Vagina (tissue), 2 donors: ENCODE measurements at regions not wholly inside any gene's neighbourhood (a gene's known extent, or its start where the extent isn't known, plus 50 kb on each side); places are given as distances from the start of the nearest gene placed in this dataset.

Experiments used
- DNase-seq, 2 donors: peaks; one replicate each; pipeline ENCODE4 v3.0.0-alpha.2; 2017; ENCODE audit errors: extremely low spot score in 2 of 2
- H3K27ac ChIP-seq: fragments of 200-600 bp; sonication (generic); one replicate; pipeline ENCODE4 v1.5.1; 2019
- H3K27me3 ChIP-seq: fragments of 200-600 bp; sonication (generic); one replicate; pipeline ENCODE4 v1.5.1; 2019
- H3K36me3 ChIP-seq, 2 donors: fragments of 200-600 bp; sonication (generic); one replicate each; pipeline ENCODE4 v1.5.1; 2017 to 2019
- H3K4me1 ChIP-seq: fragments of 200-600 bp; sonication (generic); one replicate; pipeline ENCODE4 v1.5.1; 2019
- H3K4me3 ChIP-seq, 2 donors: fragments of 200-600 bp; sonication (generic); 1 replicate in 1 of 2; 2 replicates in 1 of 2; pipeline ENCODE4 v1.5.1; 2016 to 2019
- H3K9me3 ChIP-seq: fragments of 200-600 bp; sonication (generic); one replicate; pipeline ENCODE4 v1.5.1; 2019
- CTCF ChIP-seq, 3 experiments: fragments of 450-650 bp in 2 of 3; fragments of 200-600 bp in 1 of 3; sonication (generic) in 1 of 3; IDR thresholded peaks; one replicate each; pipeline ENCODE4 v1.5.1; 2017 to 2019; ENCODE audit warnings: antibody characterized with exemption in 3 of 3, mild to moderate bottlenecking in 2 of 3, moderate library complexity in 2 of 3
- POLR2A ChIP-seq, 2 donors: fragments of 450-650 bp; IDR thresholded peaks; one replicate each; pipeline ENCODE4 v1.6.1; 2017; ENCODE audit warnings: antibody characterized with exemption in 2 of 2, mild to moderate bottlenecking in 2 of 2, moderate library complexity in 2 of 2
- POLR2AphosphoS5 ChIP-seq, 2 donors: sonication (generic); formaldehyde crosslinking; IDR thresholded peaks; one replicate each; pipeline ENCODE4 v1.9.0; 2017; ENCODE audit warnings: antibody characterized with exemption in 2 of 2, mild to moderate bottlenecking in 2 of 2, low read depth in 1 of 2; ENCODE audit not compliant: insufficient read depth in 1 of 2
- intact Hi-C: fragments of 100-400 bp; cut with DNase I; formaldehyde crosslinking; loops from one replicate; pipeline ENCODE4 v1.15.1; 2023

- intact Hi-C loops: no loop called here
- Histone ChIP-seq H3K4me1 (peaks cover 24% of the 10 kb centered on the region), H3K36me3 (no peaks in the 10 kb centered on the region), H3K9me3 (no peaks in the 10 kb centered on the region), H3K4me3 (no peak overlapping the region), H3K27me3 (no peaks in the 10 kb centered on the region), H3K27ac (no peak overlapping the region)
- DNase-seq: no peak
- TF ChIP-seq POLR2AphosphoS5 (IDR thresholded peaks at IDR 0.05; ENCODE audit: insufficient read depth in 1 of 2, low read depth in 1 of 2) (no peak), CTCF (IDR thresholded peaks at IDR 0.05) (no peak), POLR2A (IDR thresholded peaks at IDR 0.05) (no peak)
Measured at GRCh38 chr12:130081117-130081805, 81.0 kb upstream of the FZD10 start.

DNA sequence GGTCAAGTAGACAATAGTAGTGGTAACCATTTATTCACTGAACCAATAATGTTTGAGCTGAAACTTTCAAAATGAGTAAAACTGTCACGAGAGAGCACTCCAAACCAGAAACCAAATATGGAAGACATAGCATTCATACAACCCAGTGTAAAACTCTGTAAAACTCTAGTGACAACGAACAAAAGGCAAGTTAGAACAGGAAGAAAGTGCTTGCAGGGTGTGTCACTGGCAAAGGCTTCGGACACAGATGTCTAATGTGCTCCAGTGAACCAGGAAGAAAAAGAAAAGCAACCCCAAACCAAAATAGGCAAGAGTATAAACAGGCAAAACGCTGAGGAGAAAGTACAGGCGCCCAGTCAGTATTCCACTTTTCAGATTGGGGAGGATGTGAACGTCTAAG is 79.3 kb upstream of the FZD10 start:
- no peak for DNase-seq
- peaks cover 32% of the 10 kb centered on the region for H3K4me1 ChIP-seq
- H3K36me3 ChIP-seq: no peaks in the 10 kb centered on the region
- no peak overlapping the region for H3K4me3 ChIP-seq
- TF ChIP-seq POLR2AphosphoS5 (IDR thresholded peaks at IDR 0.05; ENCODE audit: insufficient read depth in 1 of 2, low read depth in 1 of 2): peak in 1 of 2 donors; percentile 29
- TF ChIP-seq POLR2A (IDR thresholded peaks at IDR 0.05): no peak
- intact Hi-C loops: no loop called here
- H3K27me3 ChIP-seq: no peaks in the 10 kb centered on the region
- H3K9me3 ChIP-seq: no peaks in the 10 kb centered on the region
- peak overlapping the region; percentile 7 for H3K27ac ChIP-seq

GRCh38 chr12:130083734-130084133 is 78.5 kb upstream of the FZD10 start:
- H3K36me3 ChIP-seq: no peaks in the 10 kb centered on the region
- TF ChIP-seq POLR2AphosphoS5 (IDR thresholded peaks at IDR 0.05; ENCODE audit: insufficient read depth in 1 of 2, low read depth in 1 of 2): no peak
- TF ChIP-seq CTCF (IDR thresholded peaks at IDR 0.05): no peak
- TF ChIP-seq POLR2A (IDR thresholded peaks at IDR 0.05): no peak
- intact Hi-C loops: no loop called here
- H3K4me3 ChIP-seq: no peak overlapping the region
- peaks cover 32% of the 10 kb centered on the region for H3K4me1 ChIP-seq
- no peaks in the 10 kb centered on the region for H3K27me3 ChIP-seq
- H3K9me3 ChIP-seq: no peaks in the 10 kb centered on the region
- no peak for DNase-seq
- H3K27ac ChIP-seq: peak overlapping the region; percentile 7

GRCh38 chr12:130084359-130084758 is 77.9 kb upstream of the FZD10 start:
- H3K27ac ChIP-seq: no peak overlapping the region
- H3K4me3 ChIP-seq: no peak overlapping the region
- no peaks in the 10 kb centered on the region for H3K36me3 ChIP-seq
- no peak for TF ChIP-seq CTCF (IDR thresholded peaks at IDR 0.05)
- TF ChIP-seq POLR2A (IDR thresholded peaks at IDR 0.05): no peak
- no peak for TF ChIP-seq POLR2AphosphoS5 (IDR thresholded peaks at IDR 0.05; ENCODE audit: insufficient read depth in 1 of 2, low read depth in 1 of 2)
- no peaks in the 10 kb centered on the region for H3K9me3 ChIP-seq
- intact Hi-C loops: no loop called here
- H3K27me3 ChIP-seq: no peaks in the 10 kb centered on the region
- peaks cover 26% of the 10 kb centered on the region for H3K4me1 ChIP-seq
- no peak for DNase-seq

DNA sequence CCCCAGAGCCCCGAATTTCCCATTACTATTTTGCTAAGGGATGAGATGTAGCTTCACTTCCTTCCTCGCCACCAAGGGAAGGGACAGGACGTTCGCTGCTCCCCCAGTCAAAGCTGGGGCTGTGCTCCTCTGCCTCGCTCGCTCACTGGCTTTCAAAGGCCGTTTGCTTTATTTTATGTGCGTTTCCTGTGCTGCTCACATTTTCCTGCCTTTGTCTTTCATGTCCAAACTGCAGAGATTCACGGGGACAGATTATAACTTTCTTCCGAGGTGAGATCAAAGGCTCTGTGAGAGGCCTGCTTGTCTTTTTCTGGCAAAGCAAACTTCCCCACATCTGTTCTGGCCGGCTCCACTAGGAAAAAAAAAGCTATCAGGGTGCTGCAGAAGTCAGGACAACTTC is 76.0 kb upstream of the FZD10 start:
- H3K36me3 ChIP-seq: no peaks in the 10 kb centered on the region
- DNase-seq: no peak
- no peaks in the 10 kb centered on the region for H3K27me3 ChIP-seq
- no peaks in the 10 kb centered on the region for H3K9me3 ChIP-seq
- peaks cover 17% of the 10 kb centered on the region for H3K4me1 ChIP-seq
- TF ChIP-seq POLR2AphosphoS5 (IDR thresholded peaks at IDR 0.05; ENCODE audit: insufficient read depth in 1 of 2, low read depth in 1 of 2) (no peak), CTCF (IDR thresholded peaks at IDR 0.05) (no peak), POLR2A (IDR thresholded peaks at IDR 0.05) (no peak)
- no peak overlapping the region for H3K4me3 ChIP-seq
- intact Hi-C loops: no loop called here
- H3K27ac ChIP-seq: no peak overlapping the region
